Spleen (tissue), 7 donors: ENCODE measurements at regions not wholly inside any gene's neighbourhood (a gene's known extent, or its start where the extent isn't known, plus 50 kb on each side); places are given as distances from the start of the nearest gene placed in this dataset.

ENCODE experiments used
- POLR2A ChIP-seq, 3 donors: fragments of 450-650 bp; IDR thresholded peaks; one replicate each; pipeline ENCODE4 v1.5.1; 2017; ENCODE audit warnings: antibody characterized with exemption in 3 of 3, mild to moderate bottlenecking in 1 of 3
- POLR2AphosphoS5 ChIP-seq, 3 donors: sonication (generic); formaldehyde crosslinking; IDR thresholded peaks; one replicate each; pipeline ENCODE4 v1.5.1; 2017; ENCODE audit warnings: antibody characterized with exemption in 3 of 3
- TF ChIP-seq, protein P1 (sequence below), 11 experiments: fragments of 200-600 bp in 7 of 11; fragments of 450-650 bp in 4 of 11; sonication (generic) in 4 of 11; IDR thresholded peaks in 8 of 11; conservative IDR thresholded peaks in 3 of 11; 1 replicate in 7 of 11; 2 replicates in 4 of 11; pipeline versions ENCODE4 v1.4.0 to v1.8.0; 2016 to 2021; ENCODE audit warnings: antibody characterized with exemption in 11 of 11, inconsistent platforms in 4 of 11, mild to moderate bottlenecking in 1 of 11
- donor health status: DM: no; HTN: no; CAD: no; lungs with moderate emphysema.
- donor health status: DM: no; HTN: no; CAD: no.
- donor health status: DM: no; HTN: no; CAD: no.

DNA sequence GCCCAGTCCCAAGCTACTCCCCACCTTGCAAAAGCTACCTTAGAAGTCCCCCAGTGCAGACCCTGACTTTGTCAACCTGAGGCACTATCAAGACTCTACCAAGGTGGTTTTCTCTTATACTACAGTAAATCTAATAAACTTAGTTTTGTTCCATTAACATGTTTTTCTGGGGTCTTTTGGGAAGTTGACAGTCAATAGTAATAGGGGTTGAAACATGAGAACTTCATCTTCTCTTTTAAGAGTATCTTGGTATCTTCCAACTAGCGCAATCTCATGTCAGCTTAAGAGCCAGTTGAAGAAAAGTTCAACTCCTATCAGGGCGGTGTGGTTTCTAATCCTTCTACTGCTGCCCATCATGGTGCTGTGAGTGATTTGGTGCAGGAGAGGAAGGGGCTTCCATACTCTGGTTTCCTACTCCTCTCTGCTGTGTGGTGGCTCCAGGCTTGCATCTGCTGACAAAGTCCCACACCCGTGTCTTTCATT, 164.2 kb downstream of the FOXA2 start:
- TF ChIP-seq, protein P1, sequence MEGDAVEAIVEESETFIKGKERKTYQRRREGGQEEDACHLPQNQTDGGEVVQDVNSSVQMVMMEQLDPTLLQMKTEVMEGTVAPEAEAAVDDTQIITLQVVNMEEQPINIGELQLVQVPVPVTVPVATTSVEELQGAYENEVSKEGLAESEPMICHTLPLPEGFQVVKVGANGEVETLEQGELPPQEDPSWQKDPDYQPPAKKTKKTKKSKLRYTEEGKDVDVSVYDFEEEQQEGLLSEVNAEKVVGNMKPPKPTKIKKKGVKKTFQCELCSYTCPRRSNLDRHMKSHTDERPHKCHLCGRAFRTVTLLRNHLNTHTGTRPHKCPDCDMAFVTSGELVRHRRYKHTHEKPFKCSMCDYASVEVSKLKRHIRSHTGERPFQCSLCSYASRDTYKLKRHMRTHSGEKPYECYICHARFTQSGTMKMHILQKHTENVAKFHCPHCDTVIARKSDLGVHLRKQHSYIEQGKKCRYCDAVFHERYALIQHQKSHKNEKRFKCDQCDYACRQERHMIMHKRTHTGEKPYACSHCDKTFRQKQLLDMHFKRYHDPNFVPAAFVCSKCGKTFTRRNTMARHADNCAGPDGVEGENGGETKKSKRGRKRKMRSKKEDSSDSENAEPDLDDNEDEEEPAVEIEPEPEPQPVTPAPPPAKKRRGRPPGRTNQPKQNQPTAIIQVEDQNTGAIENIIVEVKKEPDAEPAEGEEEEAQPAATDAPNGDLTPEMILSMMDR (IDR thresholded peaks at IDR 0.05 in 8 of 11, conservative IDR thresholded peaks at IDR 0.05 in 3 of 11) = no peak
- TF ChIP-seq POLR2A (IDR thresholded peaks at IDR 0.05) = no peak
- TF ChIP-seq POLR2AphosphoS5 (IDR thresholded peaks at IDR 0.05) = no peak
